ENCODE measurements at regions not wholly inside any gene's neighbourhood (a gene's known extent, or its start where the extent isn't known, plus 50 kb on each side); places are given as distances from the start of the nearest gene placed in this dataset.

DNA sequence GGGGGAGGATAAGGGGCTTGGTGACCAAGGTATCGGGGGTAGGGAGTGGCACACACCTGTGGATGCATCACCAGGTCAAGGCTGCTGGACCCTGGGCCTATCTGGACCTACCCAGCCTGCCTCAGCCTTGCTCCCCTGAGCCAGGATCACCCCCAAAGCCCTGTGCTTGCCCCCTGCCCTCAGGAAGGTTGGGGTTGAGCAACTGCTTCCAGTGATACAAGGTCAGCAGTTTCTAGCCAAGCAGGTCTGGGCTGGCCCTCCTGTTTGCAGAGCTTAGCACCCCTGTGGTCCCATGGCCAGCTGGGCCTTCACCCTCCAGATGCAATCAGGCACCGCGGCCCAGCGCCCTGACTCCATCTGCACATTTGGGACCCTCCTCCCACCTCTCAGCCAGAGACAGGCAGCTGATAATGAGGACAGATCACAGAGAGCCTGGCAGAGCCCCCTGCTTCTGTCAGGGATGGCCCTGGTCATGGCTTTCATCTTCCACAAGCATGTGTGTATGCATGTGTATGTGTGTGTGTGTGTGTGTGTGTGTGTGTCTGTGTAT, 154.6 kb downstream of the TFCP2L1 start:
- TF ChIP-seq NFXL1 (IDR thresholded peaks at IDR 0.05; ENCODE audit: borderline replicate concordance) (no peak), TAF1 (IDR thresholded peaks at IDR 0.05; ENCODE audit: borderline replicate concordance, low read depth, low read length) (no peak), HDGF (IDR thresholded peaks at IDR 0.05) (no peak), NRF1 (conservative IDR thresholded peaks at IDR 0.05; ENCODE audit: low read depth, low read length) (no peak), EGR1 (IDR thresholded peaks at IDR 0.05; ENCODE audit: borderline replicate concordance in 1 of 2, low read depth in 2 of 2, low read length in 2 of 2) (no peak), ZNF274 (IDR thresholded peaks at IDR 0.05; ENCODE audit: insufficient read depth, insufficient read length) (no peak), STAT3 (IDR thresholded peaks at IDR 0.05; ENCODE audit: low read depth, low read length) (no peak)
- TF ChIP-seq, protein P1, sequence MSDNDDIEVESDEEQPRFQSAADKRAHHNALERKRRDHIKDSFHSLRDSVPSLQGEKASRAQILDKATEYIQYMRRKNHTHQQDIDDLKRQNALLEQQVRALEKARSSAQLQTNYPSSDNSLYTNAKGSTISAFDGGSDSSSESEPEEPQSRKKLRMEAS (IDR thresholded peaks at IDR 0.05; ENCODE audit: low read depth, low read length), result no peak
